Stimulated activated CD4-positive, alpha-beta T cell treated with anti-CD3 and anti-CD28 coated beads, Interleukin-2, amount 100 ng/mL, for 24 hours (primary cell): ENCODE measurements at regions not wholly inside any gene's neighbourhood (a gene's known extent, or its start where the extent isn't known, plus 50 kb on each side); places are given as distances from the start of the nearest gene placed in this dataset.
"Not testable (repeated sequence)": the region's sequence is repeated elsewhere in the genome, so short reads cannot be mapped to it uniquely, and the experiment has no call there.

ENCODE experiments used
- DNase-seq, 2 donors: peaks; one replicate each; pipeline ENCODE4 v3.0.0-alpha.2; 2020

DNA sequence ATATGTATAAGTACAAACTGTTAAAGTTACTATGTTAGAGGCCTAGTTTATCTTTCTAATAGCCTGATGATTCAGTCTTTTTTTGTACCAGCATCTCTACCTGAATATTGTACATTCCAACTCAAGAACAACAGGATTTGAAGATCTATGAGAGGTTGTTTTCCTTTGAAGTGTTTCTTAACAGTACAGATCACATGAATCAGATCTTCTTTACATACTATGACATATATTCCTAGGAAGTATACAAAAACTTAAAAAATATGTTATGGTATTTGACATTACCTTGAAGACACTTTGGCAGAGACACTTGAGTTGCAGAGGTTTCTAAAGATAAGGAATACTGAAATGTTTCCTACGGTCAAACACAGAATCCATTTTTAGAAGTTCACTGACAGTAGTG lies 1280.9 kb downstream of the KCNT2 start:
- no peak for DNase-seq

- DNase-seq = no peak
These were observed 1281.9 kb downstream of the KCNT2 start for GRCh38 chr1:195326325-195326724.

- DNase-seq = no peak
These were observed 1283.1 kb downstream of the KCNT2 start for GRCh38 chr1:195325181-195325580.

DNA sequence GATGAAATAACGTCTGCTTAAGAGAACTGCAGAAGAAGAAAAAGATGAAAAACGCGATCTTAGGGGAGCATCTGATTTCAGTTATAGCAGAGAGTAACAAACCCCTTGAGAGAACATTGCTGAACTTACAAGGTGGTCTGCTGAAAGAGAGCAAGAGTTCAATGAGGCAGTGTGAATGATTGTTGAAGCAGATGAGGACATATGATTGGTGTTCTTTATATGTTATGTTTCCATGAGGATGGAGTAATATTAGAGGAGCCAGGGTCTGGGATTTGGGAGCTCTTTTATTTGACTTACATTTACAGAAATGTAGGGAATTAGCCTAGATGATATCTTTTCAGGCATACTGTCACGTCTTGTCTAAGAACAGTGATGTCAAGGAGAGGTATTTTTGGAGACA lies 1302.0 kb downstream of the KCNT2 start:
- DNase-seq = no peak

GRCh38 chr1:195294911-195295310 lies 1313.3 kb downstream of the KCNT2 start:
- DNase-seq = no peak

- DNase-seq = no peak
These were observed 1329.6 kb downstream of the KCNT2 start for GRCh38 chr1:195278644-195279043.

GRCh38 chr1:195275710-195276109 lies 1332.5 kb downstream of the KCNT2 start:
- no peak for DNase-seq

DNA sequence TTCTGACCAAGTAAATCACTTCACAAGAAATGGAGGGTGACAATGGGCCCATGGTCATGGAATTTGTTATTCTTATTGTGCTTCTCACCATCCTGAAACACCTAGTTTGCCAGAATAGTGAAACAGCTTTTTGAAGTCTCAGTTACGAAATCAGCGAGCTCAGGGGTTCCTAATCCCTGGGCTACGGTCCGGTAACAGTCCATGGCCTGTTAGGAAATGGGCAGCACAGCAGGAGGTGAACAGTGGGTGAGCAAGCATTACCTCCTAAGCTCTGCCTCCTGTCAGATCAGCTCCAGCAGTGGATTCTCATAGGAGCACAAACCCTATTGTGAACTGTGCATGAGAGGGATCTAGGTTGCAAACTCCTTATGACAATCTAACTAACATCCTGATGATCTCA lies 1356.3 kb downstream of the KCNT2 start:
- no peak for DNase-seq

DNA sequence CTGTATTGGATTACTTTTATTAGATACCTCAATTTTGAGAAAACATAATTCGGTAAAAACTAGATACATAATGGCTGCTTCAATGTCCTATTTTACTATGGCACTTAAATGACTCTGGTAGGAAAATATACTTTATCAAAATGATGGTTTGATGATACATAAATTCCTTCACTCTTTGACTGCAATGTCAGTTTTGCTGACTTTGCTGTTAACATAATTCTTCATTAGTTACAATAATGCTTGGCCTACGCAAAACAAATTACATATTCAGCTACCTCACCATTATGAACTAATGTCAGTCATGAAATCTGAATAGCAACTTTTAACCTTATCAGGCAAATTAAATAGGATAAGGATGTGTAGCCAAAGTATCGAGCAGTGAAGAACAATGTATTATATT lies 1364.7 kb downstream of the KCNT2 start:
- DNase-seq = no peak

GRCh38 chr1:195241066-195241465 lies 1367.2 kb downstream of the KCNT2 start:
- DNase-seq = no peak

GRCh38 chr1:195238313-195238712 lies 1369.9 kb downstream of the KCNT2 start:
- no peak for DNase-seq

DNA sequence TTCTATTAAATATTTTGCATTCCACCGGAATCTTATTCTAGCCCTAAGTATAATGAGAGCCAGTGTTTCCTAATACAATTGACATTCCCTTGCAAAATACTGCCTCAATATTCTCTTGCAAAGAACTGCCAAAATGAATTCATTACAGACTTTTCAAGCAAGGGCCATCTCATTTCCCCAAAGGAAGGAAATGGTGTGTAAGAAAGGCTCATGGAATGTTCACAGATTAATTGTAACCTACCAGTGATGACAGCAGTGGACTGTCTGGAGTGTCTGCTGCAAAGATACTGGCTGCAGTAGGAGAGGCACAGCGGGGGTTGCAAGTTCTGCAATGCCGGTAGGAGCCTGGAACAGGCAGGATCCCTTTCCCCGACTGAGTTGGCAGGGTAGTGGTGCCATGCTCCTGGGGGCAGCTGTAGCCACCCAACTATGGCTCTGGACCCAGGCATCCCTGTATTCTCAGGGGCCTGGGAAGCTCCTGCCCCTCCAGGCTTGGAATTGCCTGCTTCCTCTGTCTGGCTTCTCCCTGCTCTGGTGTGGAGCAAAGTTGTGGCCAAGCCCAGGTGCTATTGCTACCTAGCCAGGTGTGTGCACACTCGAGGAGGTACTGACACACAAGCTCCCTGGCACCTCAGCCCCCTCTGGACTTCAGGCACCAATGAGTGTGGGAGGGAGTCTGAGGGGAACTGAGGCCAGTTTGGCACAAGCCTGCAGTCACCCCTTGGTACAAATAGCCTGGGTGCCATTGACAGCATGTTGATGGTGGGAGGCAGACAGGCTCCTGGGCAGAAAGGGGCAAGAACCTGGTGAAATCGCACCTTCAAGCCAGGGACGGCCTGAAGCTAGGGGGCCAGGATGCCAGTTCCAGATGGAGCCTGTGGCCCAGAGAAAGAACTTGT lies 1371.0 kb downstream of the KCNT2 start:
- no peak for DNase-seq

- no peak for DNase-seq
These were observed 1389.6 kb downstream of the KCNT2 start for GRCh38 chr1:195218428-195219212.

DNA sequence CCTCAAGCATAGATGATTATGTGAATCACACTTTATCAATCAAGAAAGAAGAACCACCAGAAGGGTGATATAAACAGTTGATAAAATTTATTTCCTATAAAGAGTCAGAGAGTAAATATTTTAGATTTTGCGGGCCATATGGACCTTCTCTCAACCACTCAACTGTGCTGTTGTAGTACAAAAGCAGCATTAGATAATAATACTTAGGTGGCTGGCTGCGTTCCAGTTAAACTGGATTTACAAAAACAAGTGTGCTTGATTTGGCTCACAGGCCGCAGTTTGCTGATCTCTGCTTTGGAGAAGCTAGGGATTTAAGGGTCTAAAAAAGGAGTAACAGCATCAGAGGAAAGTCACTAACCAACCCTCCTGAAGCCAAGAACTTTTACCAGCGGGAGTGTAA lies 1406.0 kb downstream of the KCNT2 start:
- DNase-seq = no peak

GRCh38 chr1:195200772-195201171 lies 1407.5 kb downstream of the KCNT2 start:
- DNase-seq = no peak

GRCh38 chr1:195197116-195197515 lies 1411.1 kb downstream of the KCNT2 start:
- no peak for DNase-seq

DNA sequence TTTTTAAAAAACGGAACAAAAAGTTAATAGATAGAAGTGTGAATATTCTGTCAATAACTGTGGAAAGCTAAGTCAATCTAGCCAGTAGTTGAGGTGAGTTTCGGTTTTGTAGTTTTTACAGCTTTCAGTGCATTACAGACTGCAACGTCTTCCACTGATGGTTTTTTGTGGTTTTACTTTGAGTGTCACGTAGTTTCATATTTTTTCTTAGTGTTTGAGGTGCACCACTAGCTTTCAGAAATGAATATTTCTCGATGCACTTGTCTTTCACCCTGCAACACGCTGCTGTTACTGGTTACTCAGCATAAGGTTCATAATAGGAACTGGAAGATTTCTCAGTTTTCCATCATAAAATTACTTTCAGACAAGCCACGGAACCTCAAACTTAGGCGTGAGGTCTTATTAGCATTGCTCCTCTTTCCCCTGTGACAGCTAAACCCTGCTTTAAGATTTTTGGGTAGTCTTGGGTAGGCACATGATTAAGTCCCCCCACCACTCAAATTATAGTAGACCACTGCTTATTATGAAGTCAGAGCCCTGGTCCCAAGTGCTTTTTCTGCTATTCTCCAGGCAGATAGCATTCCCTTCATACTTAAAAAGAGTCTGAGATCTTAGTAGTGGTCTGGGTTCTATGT lies 1412.7 kb downstream of the KCNT2 start:
- DNase-seq = no peak

DNA sequence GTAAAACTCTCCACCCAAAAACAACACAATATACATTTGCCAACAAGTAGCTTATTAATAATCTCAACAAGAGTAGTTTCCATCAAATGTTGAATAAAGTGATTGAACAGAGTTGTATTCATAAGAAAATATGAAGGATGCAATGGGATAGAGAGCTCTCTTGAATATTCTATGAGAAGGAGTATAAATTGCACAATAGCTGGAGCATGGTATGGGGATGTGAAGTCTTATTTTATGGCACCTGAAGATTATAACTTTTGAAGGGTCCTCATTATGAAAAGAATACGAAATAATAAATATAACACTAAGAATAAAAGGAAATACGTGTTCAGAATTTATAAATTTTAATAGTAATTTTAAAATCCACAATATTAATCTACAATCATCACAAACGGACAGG lies 1415.1 kb downstream of the KCNT2 start:
- DNase-seq = no peak

DNA sequence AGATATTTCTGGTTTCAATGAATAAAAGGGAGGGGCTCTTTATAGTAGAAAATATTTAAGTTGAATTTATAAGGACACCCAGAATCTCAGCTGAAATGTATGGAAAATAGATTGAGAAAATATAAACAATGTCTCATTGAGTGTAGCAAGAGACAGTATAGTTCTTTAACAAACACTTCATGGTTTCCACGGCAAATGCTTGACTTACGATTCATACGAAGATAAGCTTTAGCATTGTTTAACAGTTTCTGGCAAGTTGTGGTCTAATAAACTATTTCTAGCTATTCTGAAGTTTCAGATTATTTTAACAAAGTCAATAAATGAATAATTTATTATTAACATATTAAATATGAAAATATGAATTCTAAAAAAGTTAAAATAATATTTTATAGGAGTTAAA lies 1419.4 kb downstream of the KCNT2 start:
- no peak for DNase-seq

DNA sequence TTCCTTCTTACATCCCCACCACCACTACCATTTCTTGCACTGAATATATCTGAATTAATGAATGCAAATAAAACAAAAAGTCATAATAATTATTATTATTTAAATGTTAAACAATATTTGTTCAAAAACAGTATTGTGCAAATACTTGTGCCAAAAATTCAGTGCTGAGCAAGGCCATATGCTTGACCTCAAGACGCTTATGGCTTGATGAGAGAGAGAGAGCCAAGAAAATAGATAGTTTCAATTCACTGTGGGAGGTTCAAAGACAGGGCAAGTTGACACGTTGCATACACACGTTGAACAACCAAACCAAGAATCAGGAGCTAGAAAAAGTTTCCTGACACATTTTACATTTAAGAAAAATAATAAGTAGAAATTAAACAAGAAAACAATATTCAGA lies 1421.7 kb downstream of the KCNT2 start:
- DNase-seq = no peak

DNA sequence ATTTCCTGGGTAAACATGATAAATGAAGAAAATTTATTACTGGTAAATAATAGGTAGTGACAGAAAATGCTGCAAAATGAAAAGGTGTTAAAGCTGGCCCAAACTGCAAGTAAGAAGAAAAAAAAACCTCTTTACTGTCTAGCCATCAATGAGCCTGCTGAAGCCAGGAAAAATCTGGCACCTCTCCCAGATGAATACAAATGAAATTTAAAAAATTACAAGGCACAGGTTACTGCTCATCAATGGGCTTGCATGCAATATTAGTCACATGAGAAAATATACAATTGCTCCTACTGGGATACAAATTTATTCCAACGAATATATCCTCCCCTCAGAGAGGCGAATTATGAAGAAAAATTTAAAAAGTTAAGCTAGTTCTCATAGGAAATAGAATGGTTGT lies 1422.5 kb downstream of the KCNT2 start:
- no peak for DNase-seq

DNA sequence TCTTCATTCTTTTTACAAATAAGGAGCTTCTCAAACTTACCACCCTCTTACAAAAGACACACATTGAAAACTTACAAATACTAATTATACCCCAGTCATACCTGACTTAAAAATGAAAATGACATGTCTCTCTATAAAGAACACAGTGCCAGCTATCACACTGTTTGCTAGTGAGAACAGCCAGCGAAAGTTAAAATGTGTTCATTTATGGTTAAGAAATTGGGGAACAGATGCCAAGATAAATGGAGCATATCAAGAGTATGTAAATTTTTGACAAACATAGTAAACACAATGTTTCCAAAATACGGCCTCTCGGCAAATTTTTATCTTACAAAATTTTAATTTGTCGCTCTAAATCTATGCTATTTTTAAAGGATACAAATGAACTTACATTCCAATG lies 1422.9 kb downstream of the KCNT2 start:
- no peak for DNase-seq

DNA sequence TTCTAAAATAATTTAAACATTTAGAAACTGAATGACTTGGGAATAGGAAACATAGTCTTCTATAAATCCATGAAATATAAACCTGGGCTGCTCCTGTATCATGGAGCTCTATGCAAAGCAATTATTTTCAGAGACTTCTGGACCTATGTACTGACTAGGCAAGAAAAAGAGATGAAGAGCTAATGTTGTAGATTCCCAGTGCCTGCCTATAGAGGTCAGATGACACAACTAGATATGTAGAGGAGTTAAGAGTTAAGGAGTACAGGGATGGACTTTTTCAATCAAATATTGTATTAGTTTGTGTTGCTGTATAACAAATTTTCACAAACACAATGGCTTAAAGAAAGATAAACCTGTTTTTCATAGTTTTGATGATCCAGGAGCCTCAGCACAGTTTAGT lies 1434.5 kb downstream of the KCNT2 start:
- no peak for DNase-seq

- DNase-seq = not testable (repeated sequence)
These were observed 1448.4 kb downstream of the KCNT2 start for GRCh38 chr1:195159795-195160194.
